Panc1 (cell line): ENCODE measurements at regions not wholly inside any gene's neighbourhood (a gene's known extent, or its start where the extent isn't known, plus 50 kb on each side); places are given as distances from the start of the nearest gene placed in this dataset.

ENCODE experiments used
- ATAC-seq: fragments of 200-7000 bp; cut with Tn5 transposase; 2 replicates; pipeline ENCODE4 v1.9.1; 2020; ENCODE audit warnings: mild to moderate bottlenecking, moderate library complexity
- BruUV-seq: library from RNA; stranded (reverse); fragments of 400-500 nt; replicated peaks from 2 replicates; lab custom pipeline; 2021; lab: Mats Ljungman, UMichigan
- CTCF ChIA-PET: fragments of 300-600 bp; sonication (Branson Sonifier 250); formaldehyde crosslinking; loops from one replicate; lab custom pipeline; 2022; ENCODE audit warnings: antibody characterized with exemption; lab: Charles Lee
- POLR2A ChIA-PET: fragments of 300-600 bp; sonication (Branson Sonifier 250); formaldehyde crosslinking; loops from one replicate; lab custom pipeline; 2022; ENCODE audit warnings: antibody characterized with exemption; lab: Charles Lee
- DNase-seq: peaks from one replicate; pipeline ENCODE4 v3.0.0-alpha.2; 2010; ENCODE audit warnings: low read depth, low spot score
- H3K27ac ChIP-seq: 2 replicates; pipeline ENCODE4 v1.5.1; 2011; ENCODE audit warnings: mild to moderate bottlenecking, low read length, inconsistent platforms
- H3K27me3 ChIP-seq: fragments of 200-500 bp; sonication (Bioruptor generic); 2 replicates; pipeline ENCODE4 v1.6.0; 2014; ENCODE audit warnings: low read length, inconsistent platforms; ENCODE audit not compliant: control insufficient read depth, insufficient read depth
- H3K36me3 ChIP-seq: fragments of 200-500 bp; sonication (Bioruptor generic); 2 replicates; pipeline ENCODE4 v1.5.1; 2014; ENCODE audit warnings: inconsistent platforms, mild to moderate bottlenecking, low read length, moderate library complexity; ENCODE audit not compliant: control insufficient read depth, insufficient read depth
- H3K4me1 ChIP-seq: 2 replicates; pipeline ENCODE4 v1.5.1; 2011; ENCODE audit warnings: inconsistent platforms, mild to moderate bottlenecking, low read length, moderate library complexity; ENCODE audit not compliant: control insufficient read depth, insufficient read depth
- H3K4me3 ChIP-seq, 2 experiments: 2 replicates each; pipeline ENCODE4 v1.5.1; 2011 to 2012; ENCODE audit warnings: low read depth in 2 of 2, low read length in 2 of 2, mild to moderate bottlenecking in 2 of 2, inconsistent platforms in 1 of 2, moderate library complexity in 1 of 2
- H3K9me3 ChIP-seq: fragments of 200-500 bp; sonication (Bioruptor generic); 2 replicates; pipeline ENCODE4 v1.5.1; 2014; ENCODE audit warnings: low read depth, mild to moderate bottlenecking, inconsistent platforms, low read length, moderate library complexity; ENCODE audit not compliant: control insufficient read depth, insufficient read depth
- CTCF ChIP-seq: fragments of 450-650 bp; IDR thresholded peaks from 2 replicates; pipeline ENCODE4 v1.5.1; 2017; ENCODE audit warnings: mild to moderate bottlenecking
- POLR2AphosphoS5 ChIP-seq: IDR thresholded peaks from 2 replicates; pipeline ENCODE4 v1.6.1; 2012; ENCODE audit warnings: mild to moderate bottlenecking, low read depth, low read length, moderate library complexity
- REST ChIP-seq, 2 experiments: IDR thresholded peaks; 2 replicates each; pipeline ENCODE4 v1.6.1; 2011 to 2012; ENCODE audit warnings: low read depth in 2 of 2, control low read depth in 1 of 2, low read length in 1 of 2, mild to moderate bottlenecking in 1 of 2, moderate library complexity in 1 of 2; ENCODE audit not compliant: insufficient read depth in 1 of 2
- SIN3A ChIP-seq: IDR thresholded peaks from 2 replicates; pipeline ENCODE4 v1.6.1; 2012; ENCODE audit warnings: low read depth, mild to moderate bottlenecking, low read length, moderate library complexity, borderline replicate concordance; ENCODE audit not compliant: insufficient read depth
- TCF7L2 ChIP-seq: IDR thresholded peaks from 2 replicates; pipeline ENCODE4 v1.6.1; 2011; ENCODE audit warnings: mild to moderate bottlenecking, low read depth, low read length, inconsistent platforms
- in situ Hi-C: cut with HindIII; loops from 2 replicates; pipeline ENCODE4 v1.10.0; 2016; ENCODE audit warnings: low sequenced_read_pairs, low pct_unique_long_range_greater_than_20kb
- intact Hi-C: fragments of 100-400 bp; cut with micrococcal nuclease; formaldehyde crosslinking; loops from one replicate; pipeline ENCODE4 v1.10.0; 2022; ENCODE audit not compliant: unreplicated experiment

GRCh38 chr10:8180360-8181109 lies 126.0 kb downstream of the GATA3 start:
- ATAC-seq (no peak), DNase-seq (no peak)
- H3K4me3 ChIP-seq = no peak overlapping the region
- BruUV-seq = no TSS peak
- no peaks in the 10 kb centered on the region for H3K36me3 ChIP-seq
- in situ Hi-C loops (no loop called here), intact Hi-C loops (no loop called here)
- no peaks in the 10 kb centered on the region for H3K9me3 ChIP-seq
- no peaks in the 10 kb centered on the region for H3K27me3 ChIP-seq
- ChIA-PET CTCF (no interaction called here), POLR2A (no interaction called here)
- H3K27ac ChIP-seq = no peak overlapping the region
- TF ChIP-seq CTCF (no peak), POLR2AphosphoS5 (no peak), SIN3A (no peak), TCF7L2 (no peak), REST (IDR thresholded peaks at IDR 0.05; ENCODE audit: insufficient read depth in 1 of 2, low read depth in 2 of 2, low read length in 1 of 2) (no peak)
- H3K4me1 ChIP-seq = no peaks in the 10 kb centered on the region

GRCh38 chr10:8181496-8182157 lies 127.1 kb downstream of the GATA3 start:
- Histone ChIP-seq H3K36me3 (no peaks in the 10 kb centered on the region), H3K4me1 (no peaks in the 10 kb centered on the region), H3K27me3 (no peaks in the 10 kb centered on the region), H3K9me3 (no peaks in the 10 kb centered on the region), H3K4me3 (no peak overlapping the region), H3K27ac (no peak overlapping the region)
- BruUV-seq = no TSS peak
- DNase-seq (no peak), ATAC-seq (no peak)
- intact Hi-C loops (no loop called here), in situ Hi-C loops (no loop called here)
- CTCF ChIA-PET = no interaction called here
- POLR2A ChIA-PET = no interaction called here
- no peak for TF ChIP-seq TCF7L2
- TF ChIP-seq SIN3A = no peak
- no peak for TF ChIP-seq POLR2AphosphoS5
- no peak for TF ChIP-seq CTCF
- TF ChIP-seq REST (IDR thresholded peaks at IDR 0.05; ENCODE audit: insufficient read depth in 1 of 2, low read depth in 2 of 2, low read length in 1 of 2) = no peak
